Jurkat, Clone E6-1 (cell line): ENCODE measurements at regions not wholly inside any gene's neighbourhood (a gene's known extent, or its start where the extent isn't known, plus 50 kb on each side); places are given as distances from the start of the nearest gene placed in this dataset.

ENCODE experiments used
- DNase-seq: peaks from one replicate; pipeline ENCODE4 v3.0.0-alpha.2; 2011; ENCODE audit warnings: low read depth, low spot score
- H3K4me3 ChIP-seq: 2 replicates; pipeline ENCODE4 v1.5.1; 2011; ENCODE audit warnings: mild to moderate bottlenecking, low read length, control low read depth, moderate library complexity

GRCh38 chr11:121773076-121773475 lies 320.3 kb upstream of the SORL1-AS1 start:
- DNase-seq = no peak
- H3K4me3 ChIP-seq = no peak overlapping the region

GRCh38 chr11:121770939-121771595 lies 318.3 kb upstream of the SORL1-AS1 start:
- no peak for DNase-seq

GRCh38 chr11:121769191-121769590 lies 316.4 kb upstream of the SORL1-AS1 start:
- DNase-seq = no peak

More at GRCh38 chr11:121770939-121771595, 318.3 kb upstream of the SORL1-AS1 start:
- no peak overlapping the region for H3K4me3 ChIP-seq

GRCh38 chr11:121767433-121767832 lies 314.7 kb upstream of the SORL1-AS1 start:
- DNase-seq = no peak
- H3K4me3 ChIP-seq = no peak overlapping the region

More at GRCh38 chr11:121769191-121769590, 316.4 kb upstream of the SORL1-AS1 start:
- H3K4me3 ChIP-seq = no peak overlapping the region

- no peak overlapping the region for H3K4me3 ChIP-seq
- no peak for DNase-seq
These were observed 314.2 kb upstream of the SORL1-AS1 start for GRCh38 chr11:121766991-121767390.

- no peak for DNase-seq
- no peak overlapping the region for H3K4me3 ChIP-seq
These were observed 313.4 kb upstream of the SORL1-AS1 start for GRCh38 chr11:121766166-121766565.

GRCh38 chr11:121763526-121763925 lies 310.8 kb upstream of the SORL1-AS1 start:
- no peak overlapping the region for H3K4me3 ChIP-seq

GRCh38 chr11:121762820-121763219 lies 310.1 kb upstream of the SORL1-AS1 start:
- no peak overlapping the region for H3K4me3 ChIP-seq
- no peak for DNase-seq

More at GRCh38 chr11:121763526-121763925, 310.8 kb upstream of the SORL1-AS1 start:
- no peak for DNase-seq

- H3K4me3 ChIP-seq = no peak overlapping the region
- no peak for DNase-seq
These were observed 308.4 kb upstream of the SORL1-AS1 start for GRCh38 chr11:121761186-121761585.

GRCh38 chr11:121757480-121758125 lies 304.8 kb upstream of the SORL1-AS1 start:
- H3K4me3 ChIP-seq = no peak overlapping the region
- DNase-seq = no peak

- H3K4me3 ChIP-seq = no peak overlapping the region
- no peak for DNase-seq
These were observed 303.1 kb upstream of the SORL1-AS1 start for GRCh38 chr11:121755906-121756305.

- no peak overlapping the region for H3K4me3 ChIP-seq
- no peak for DNase-seq
These were observed 302.4 kb upstream of the SORL1-AS1 start for GRCh38 chr11:121755191-121755590.

- no peak for DNase-seq
- H3K4me3 ChIP-seq = no peak overlapping the region
These were observed 301.8 kb upstream of the SORL1-AS1 start for GRCh38 chr11:121754598-121754997.

- no peak for DNase-seq
- no peak overlapping the region for H3K4me3 ChIP-seq
These were observed 296.9 kb upstream of the SORL1-AS1 start for GRCh38 chr11:121749691-121750090.

GRCh38 chr11:121748068-121748467 lies 295.3 kb upstream of the SORL1-AS1 start:
- no peak for DNase-seq
- no peak overlapping the region for H3K4me3 ChIP-seq

- no peak for DNase-seq
- no peak overlapping the region for H3K4me3 ChIP-seq
These were observed 290.5 kb upstream of the SORL1-AS1 start for GRCh38 chr11:121743285-121743684.

- no peak overlapping the region for H3K4me3 ChIP-seq
- no peak for DNase-seq
These were observed 289.1 kb upstream of the SORL1-AS1 start for GRCh38 chr11:121741761-121742361.

- H3K4me3 ChIP-seq = no peak overlapping the region
- no peak for DNase-seq
These were observed 288.6 kb upstream of the SORL1-AS1 start for GRCh38 chr11:121741351-121741760.

- DNase-seq = no peak
- H3K4me3 ChIP-seq = no peak overlapping the region
These were observed 288.1 kb upstream of the SORL1-AS1 start for GRCh38 chr11:121740902-121741301.

GRCh38 chr11:121733858-121734257 lies 281.1 kb upstream of the SORL1-AS1 start:
- no peak for DNase-seq
- H3K4me3 ChIP-seq = no peak overlapping the region
